ENCODE measurements at regions not wholly inside any gene's neighbourhood (a gene's known extent, or its start where the extent isn't known, plus 50 kb on each side); places are given as distances from the start of the nearest gene placed in this dataset.

DNA sequence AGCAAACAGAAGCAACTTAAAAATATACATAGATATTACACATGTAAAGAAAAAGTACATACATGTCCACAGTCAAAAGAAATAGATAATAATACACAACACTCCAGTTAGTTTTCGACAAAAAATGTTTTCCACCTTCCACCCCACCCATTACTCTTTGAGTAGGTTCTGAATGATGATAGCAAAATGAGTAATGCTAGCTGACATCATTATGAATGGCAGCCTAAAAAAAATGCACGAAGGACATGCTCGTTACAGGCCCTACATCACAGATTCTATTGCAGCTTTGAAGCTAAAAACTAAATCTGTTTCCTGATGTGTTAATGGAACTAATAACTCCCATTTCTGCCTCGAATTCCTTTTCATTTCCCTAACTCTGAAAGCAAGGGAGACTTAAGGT is 578.7 kb upstream of the NETO1 start:
- intact Hi-C loops (cut with micrococcal nuclease; ENCODE audit: unreplicated experiment), result no loop called here
- H3K27ac ChIP-seq (ENCODE audit: low read depth, low read length, poor library complexity, severe bottlenecking), result no peak overlapping the region
- no peak for TF ChIP-seq EZH2 (IDR thresholded peaks at IDR 0.05; ENCODE audit: borderline replicate concordance, low read depth, low read length, poor library complexity, severe bottlenecking)
- TF ChIP-seq, protein P1, sequence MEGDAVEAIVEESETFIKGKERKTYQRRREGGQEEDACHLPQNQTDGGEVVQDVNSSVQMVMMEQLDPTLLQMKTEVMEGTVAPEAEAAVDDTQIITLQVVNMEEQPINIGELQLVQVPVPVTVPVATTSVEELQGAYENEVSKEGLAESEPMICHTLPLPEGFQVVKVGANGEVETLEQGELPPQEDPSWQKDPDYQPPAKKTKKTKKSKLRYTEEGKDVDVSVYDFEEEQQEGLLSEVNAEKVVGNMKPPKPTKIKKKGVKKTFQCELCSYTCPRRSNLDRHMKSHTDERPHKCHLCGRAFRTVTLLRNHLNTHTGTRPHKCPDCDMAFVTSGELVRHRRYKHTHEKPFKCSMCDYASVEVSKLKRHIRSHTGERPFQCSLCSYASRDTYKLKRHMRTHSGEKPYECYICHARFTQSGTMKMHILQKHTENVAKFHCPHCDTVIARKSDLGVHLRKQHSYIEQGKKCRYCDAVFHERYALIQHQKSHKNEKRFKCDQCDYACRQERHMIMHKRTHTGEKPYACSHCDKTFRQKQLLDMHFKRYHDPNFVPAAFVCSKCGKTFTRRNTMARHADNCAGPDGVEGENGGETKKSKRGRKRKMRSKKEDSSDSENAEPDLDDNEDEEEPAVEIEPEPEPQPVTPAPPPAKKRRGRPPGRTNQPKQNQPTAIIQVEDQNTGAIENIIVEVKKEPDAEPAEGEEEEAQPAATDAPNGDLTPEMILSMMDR (conservative IDR thresholded peaks at IDR 0.05; ENCODE audit: low read depth, low read length), result no peak
- CTCF ChIA-PET, result no interaction called here
- no peaks in the 10 kb centered on the region for H3K4me1 ChIP-seq (ENCODE audit: insufficient read depth, low read length, poor library complexity, severe bottlenecking)
- peaks cover 7% of the 10 kb centered on the region for H3K9me3 ChIP-seq (ENCODE audit: low read depth, low read length, poor library complexity, severe bottlenecking)
- H3K27me3 ChIP-seq (replicated peaks; ENCODE audit: insufficient read depth, low read depth, low read length, poor library complexity), result no peaks in the 10 kb centered on the region
- POLR2A ChIA-PET (ENCODE audit: low non-redundant PET), result no interaction called here
- no TSS peak for BruUV-seq (replicated peaks)
- no peak for DNase-seq (ENCODE audit: low spot score)
- no peak overlapping the region for H3K4me3 ChIP-seq (ENCODE audit: low read depth, low read length, poor library complexity, severe bottlenecking)
- H3K36me3 ChIP-seq (ENCODE audit: insufficient read depth, low read length, poor library complexity, severe bottlenecking), result no peaks in the 10 kb centered on the region

GRCh38 chr18:73431620-73432019 is 563.8 kb upstream of the NETO1 start:
- Histone ChIP-seq H3K4me1 (ENCODE audit: insufficient read depth, low read length, poor library complexity, severe bottlenecking) (no peaks in the 10 kb centered on the region), H3K27ac (ENCODE audit: low read depth, low read length, poor library complexity, severe bottlenecking) (no peak overlapping the region), H3K36me3 (ENCODE audit: insufficient read depth, low read length, poor library complexity, severe bottlenecking) (no peaks in the 10 kb centered on the region), H3K9me3 (ENCODE audit: low read depth, low read length, poor library complexity, severe bottlenecking) (peaks cover 7% of the 10 kb centered on the region), H3K27me3 (replicated peaks; ENCODE audit: insufficient read depth, low read depth, low read length, poor library complexity) (no peaks in the 10 kb centered on the region), H3K4me3 (ENCODE audit: low read depth, low read length, poor library complexity, severe bottlenecking) (no peak overlapping the region)
- no peak for DNase-seq (ENCODE audit: low spot score)
- POLR2A ChIA-PET (ENCODE audit: low non-redundant PET), result no interaction called here
- intact Hi-C loops (cut with micrococcal nuclease; ENCODE audit: unreplicated experiment), result no loop called here
- CTCF ChIA-PET, result no interaction called here
- TF ChIP-seq, protein P1 (conservative IDR thresholded peaks at IDR 0.05; ENCODE audit: low read depth, low read length), result no peak
- no peak for TF ChIP-seq EZH2 (IDR thresholded peaks at IDR 0.05; ENCODE audit: borderline replicate concordance, low read depth, low read length, poor library complexity, severe bottlenecking)
- no TSS peak for BruUV-seq (replicated peaks)

GRCh38 chr18:73421010-73421409 is 553.2 kb upstream of the NETO1 start:
- no peak for DNase-seq (ENCODE audit: low spot score)
- Histone ChIP-seq H3K27me3 (replicated peaks; ENCODE audit: insufficient read depth, low read depth, low read length, poor library complexity) (no peaks in the 10 kb centered on the region), H3K36me3 (ENCODE audit: insufficient read depth, low read length, poor library complexity, severe bottlenecking) (no peaks in the 10 kb centered on the region), H3K4me3 (ENCODE audit: low read depth, low read length, poor library complexity, severe bottlenecking) (no peak overlapping the region), H3K27ac (ENCODE audit: low read depth, low read length, poor library complexity, severe bottlenecking) (no peak overlapping the region), H3K9me3 (ENCODE audit: low read depth, low read length, poor library complexity, severe bottlenecking) (peaks cover 5% of the 10 kb centered on the region), H3K4me1 (ENCODE audit: insufficient read depth, low read length, poor library complexity, severe bottlenecking) (no peaks in the 10 kb centered on the region)
- ChIA-PET POLR2A (ENCODE audit: low non-redundant PET) (no interaction called here), CTCF (no interaction called here)
- no TSS peak for BruUV-seq (replicated peaks)
- TF ChIP-seq, protein P1 (conservative IDR thresholded peaks at IDR 0.05; ENCODE audit: low read depth, low read length), result no peak
- TF ChIP-seq EZH2 (IDR thresholded peaks at IDR 0.05; ENCODE audit: borderline replicate concordance, low read depth, low read length, poor library complexity, severe bottlenecking), result no peak
- intact Hi-C loops (cut with micrococcal nuclease; ENCODE audit: unreplicated experiment), result no loop called here

Data from A673 (cell line).